Hepatocyte (in vitro differentiated cells): ENCODE measurements at regions not wholly inside any gene's neighbourhood (a gene's known extent, or its start where the extent isn't known, plus 50 kb on each side); places are given as distances from the start of the nearest gene placed in this dataset.

Source experiments
- CTCF ChIP-seq: fragments of 200-600 bp; sonication (generic); IDR thresholded peaks from 2 replicates; pipeline ENCODE4 v1.5.1; 2016; ENCODE audit warnings: antibody characterized with exemption, mild to moderate bottlenecking; ENCODE audit not compliant: poor library complexity
- EZH2 ChIP-seq: fragments of 200-600 bp; sonication (generic); IDR thresholded peaks from 2 replicates; pipeline ENCODE4 v1.6.1; 2016; ENCODE audit warnings: antibody characterized with exemption, mild to moderate bottlenecking, borderline replicate concordance
- EZH2phosphoT487 ChIP-seq: fragments of 200-600 bp; sonication (generic); IDR thresholded peaks from one replicate; pipeline ENCODE4 v1.6.1; 2018; ENCODE audit warnings: antibody characterized with exemption, mild to moderate bottlenecking, low read depth, moderate library complexity; ENCODE audit not compliant: unreplicated experiment, severe bottlenecking

DNA sequence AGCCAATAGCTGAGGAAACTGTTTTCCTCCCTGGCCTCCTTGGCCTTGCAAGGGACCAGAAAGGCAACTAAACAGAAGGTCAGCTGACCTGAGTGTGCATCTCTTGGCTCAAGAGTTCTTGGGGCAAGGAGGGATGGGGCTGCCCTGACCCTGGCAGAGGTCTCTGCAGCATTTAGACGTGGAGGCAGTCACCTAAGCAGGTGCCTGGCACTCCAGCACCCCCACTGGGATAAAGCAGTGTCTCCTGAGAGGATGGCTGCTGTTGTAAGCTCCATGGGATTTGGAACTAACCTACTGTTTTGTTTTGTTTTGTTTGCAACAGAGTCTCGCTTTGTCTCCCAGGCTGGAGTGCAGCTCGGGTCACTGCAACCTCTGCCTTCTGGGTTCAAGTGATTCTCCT, 185.2 kb downstream of the TBC1D2B start:
- TF ChIP-seq CTCF (no peak), EZH2phosphoT487 (no peak), EZH2 (no peak)
